Ishikawa (cell line): ENCODE measurements at regions not wholly inside any gene's neighbourhood (a gene's known extent, or its start where the extent isn't known, plus 50 kb on each side); places are given as distances from the start of the nearest gene placed in this dataset.

Experiments used
- CEBPB ChIP-seq: IDR thresholded peaks from 2 replicates; pipeline ENCODE4 v1.6.1; 2012
- CREB1 ChIP-seq: IDR thresholded peaks from 2 replicates; pipeline ENCODE4 v1.6.1; 2012; ENCODE audit warnings: low read depth
- EGR1 ChIP-seq: IDR thresholded peaks from 2 replicates; pipeline ENCODE4 v1.6.1; 2012
- EP300 ChIP-seq: IDR thresholded peaks from 2 replicates; pipeline ENCODE4 v1.6.1; 2012; ENCODE audit warnings: borderline replicate concordance
- FOXM1 ChIP-seq: IDR thresholded peaks from 2 replicates; pipeline ENCODE4 v1.6.1; 2012; ENCODE audit warnings: low read depth, borderline replicate concordance
- NFIC ChIP-seq: IDR thresholded peaks from 2 replicates; pipeline ENCODE4 v1.6.1; 2012
- RAD21 ChIP-seq: IDR thresholded peaks from 2 replicates; pipeline ENCODE4 v1.6.1; 2012; ENCODE audit warnings: low read depth
- TAF1 ChIP-seq: IDR thresholded peaks from 2 replicates; pipeline ENCODE4 v1.6.1; 2012; ENCODE audit warnings: low read depth, mild to moderate bottlenecking
- TCF12 ChIP-seq: IDR thresholded peaks from 2 replicates; pipeline ENCODE4 v1.6.1; 2012; ENCODE audit warnings: low read depth
- TEAD4 ChIP-seq: IDR thresholded peaks from 2 replicates; pipeline ENCODE4 v1.6.1; 2012
- USF1 ChIP-seq: IDR thresholded peaks from 2 replicates; pipeline ENCODE4 v1.6.1; 2012
- YY1 ChIP-seq: IDR thresholded peaks from 2 replicates; pipeline ENCODE4 v1.6.1; 2012; ENCODE audit warnings: low read depth
- ZBTB7A ChIP-seq: IDR thresholded peaks from 2 replicates; pipeline ENCODE4 v1.6.1; 2012; ENCODE audit warnings: low read depth
- TF ChIP-seq, protein P1 (sequence below): IDR thresholded peaks from 2 replicates; pipeline ENCODE4 v1.6.1; 2012; ENCODE audit warnings: low read depth, mild to moderate bottlenecking
- TF ChIP-seq, protein P2 (sequence below): IDR thresholded peaks from 2 replicates; pipeline ENCODE4 v1.6.1; 2012

DNA sequence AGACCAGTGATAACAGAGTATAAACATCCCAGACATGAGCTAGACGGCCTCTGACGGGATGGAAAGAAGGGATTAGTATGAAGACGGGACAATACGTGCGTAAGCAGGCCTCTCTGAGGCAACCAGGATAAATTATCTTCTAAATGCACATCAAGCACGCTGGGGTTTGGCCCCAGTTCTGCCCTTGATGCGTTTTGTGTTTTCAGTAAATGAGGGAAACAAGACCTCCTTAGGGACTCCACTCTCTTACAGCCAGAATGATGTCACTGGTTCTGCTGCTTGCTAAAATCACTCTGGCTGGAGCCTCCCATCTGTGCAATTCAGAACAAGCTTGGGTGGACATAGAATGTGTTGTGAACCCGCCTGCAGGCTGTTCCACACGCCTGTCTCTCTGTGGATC, 156.0 kb upstream of the MCTP2 start:
- TF ChIP-seq TEAD4 (no peak), USF1 (no peak), NFIC (no peak), YY1 (no peak), TCF12 (no peak), EP300 (no peak), RAD21 (no peak), CEBPB (no peak), TAF1 (no peak), ZBTB7A (no peak)
- TF ChIP-seq, protein P1, sequence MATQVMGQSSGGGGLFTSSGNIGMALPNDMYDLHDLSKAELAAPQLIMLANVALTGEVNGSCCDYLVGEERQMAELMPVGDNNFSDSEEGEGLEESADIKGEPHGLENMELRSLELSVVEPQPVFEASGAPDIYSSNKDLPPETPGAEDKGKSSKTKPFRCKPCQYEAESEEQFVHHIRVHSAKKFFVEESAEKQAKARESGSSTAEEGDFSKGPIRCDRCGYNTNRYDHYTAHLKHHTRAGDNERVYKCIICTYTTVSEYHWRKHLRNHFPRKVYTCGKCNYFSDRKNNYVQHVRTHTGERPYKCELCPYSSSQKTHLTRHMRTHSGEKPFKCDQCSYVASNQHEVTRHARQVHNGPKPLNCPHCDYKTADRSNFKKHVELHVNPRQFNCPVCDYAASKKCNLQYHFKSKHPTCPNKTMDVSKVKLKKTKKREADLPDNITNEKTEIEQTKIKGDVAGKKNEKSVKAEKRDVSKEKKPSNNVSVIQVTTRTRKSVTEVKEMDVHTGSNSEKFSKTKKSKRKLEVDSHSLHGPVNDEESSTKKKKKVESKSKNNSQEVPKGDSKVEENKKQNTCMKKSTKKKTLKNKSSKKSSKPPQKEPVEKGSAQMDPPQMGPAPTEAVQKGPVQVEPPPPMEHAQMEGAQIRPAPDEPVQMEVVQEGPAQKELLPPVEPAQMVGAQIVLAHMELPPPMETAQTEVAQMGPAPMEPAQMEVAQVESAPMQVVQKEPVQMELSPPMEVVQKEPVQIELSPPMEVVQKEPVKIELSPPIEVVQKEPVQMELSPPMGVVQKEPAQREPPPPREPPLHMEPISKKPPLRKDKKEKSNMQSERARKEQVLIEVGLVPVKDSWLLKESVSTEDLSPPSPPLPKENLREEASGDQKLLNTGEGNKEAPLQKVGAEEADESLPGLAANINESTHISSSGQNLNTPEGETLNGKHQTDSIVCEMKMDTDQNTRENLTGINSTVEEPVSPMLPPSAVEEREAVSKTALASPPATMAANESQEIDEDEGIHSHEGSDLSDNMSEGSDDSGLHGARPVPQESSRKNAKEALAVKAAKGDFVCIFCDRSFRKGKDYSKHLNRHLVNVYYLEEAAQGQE = no peak
- TF ChIP-seq, protein P2, sequence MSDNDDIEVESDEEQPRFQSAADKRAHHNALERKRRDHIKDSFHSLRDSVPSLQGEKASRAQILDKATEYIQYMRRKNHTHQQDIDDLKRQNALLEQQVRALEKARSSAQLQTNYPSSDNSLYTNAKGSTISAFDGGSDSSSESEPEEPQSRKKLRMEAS = no peak

DNA sequence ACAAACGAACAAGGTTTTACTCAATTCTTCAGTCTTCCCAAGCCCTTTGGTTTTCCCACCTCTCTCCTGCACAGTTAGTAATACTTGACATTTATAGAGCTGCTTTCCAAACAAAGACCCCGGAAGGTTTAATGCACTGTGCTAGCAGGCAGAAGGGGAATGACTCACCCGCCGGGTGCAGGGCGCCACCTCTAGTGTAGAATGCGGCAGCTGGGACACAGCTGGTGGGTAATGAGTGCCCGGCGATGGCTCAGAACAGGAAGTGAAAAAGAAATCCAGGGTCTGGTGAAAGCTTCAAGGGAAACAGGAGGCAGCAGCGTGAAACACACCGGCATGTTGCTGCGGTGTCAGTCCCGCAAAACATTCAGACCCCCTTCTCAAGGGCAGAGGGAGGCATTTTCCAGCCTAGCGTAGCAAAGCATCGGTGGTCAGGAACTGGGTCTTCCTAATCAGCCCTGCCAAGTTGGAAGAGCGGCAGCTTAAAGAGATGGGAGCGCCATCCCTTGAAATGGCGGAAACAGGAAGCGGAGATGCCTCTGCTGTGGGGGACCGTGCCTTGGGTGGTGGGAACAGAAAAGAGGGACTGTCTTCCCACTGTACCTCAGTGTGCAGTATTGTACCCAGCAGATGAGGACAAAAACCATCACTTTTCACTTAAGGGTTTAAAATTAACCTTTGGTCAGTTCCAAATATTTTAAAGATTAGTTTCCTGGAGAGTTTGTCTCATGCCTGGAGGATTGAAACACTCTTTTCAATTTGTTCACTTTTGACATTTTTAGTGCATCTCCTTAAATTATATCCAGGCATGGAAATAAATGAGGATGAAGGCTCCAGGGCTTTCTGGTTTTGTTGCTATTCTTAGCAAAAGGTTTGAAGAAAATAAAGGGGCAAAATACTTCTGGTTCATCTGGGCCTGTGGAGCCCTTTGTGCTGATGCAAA, 160.7 kb upstream of the MCTP2 start:
- TF ChIP-seq, protein P2 = no peak
- TF ChIP-seq USF1 = no peak
- TF ChIP-seq ZBTB7A = no peak
- no peak for TF ChIP-seq TCF12
- TF ChIP-seq EGR1 = no peak
- no peak for TF ChIP-seq CREB1
- no peak for TF ChIP-seq RAD21
- TF ChIP-seq NFIC = no peak
- no peak for TF ChIP-seq TEAD4
- TF ChIP-seq FOXM1 = no peak
- no peak for TF ChIP-seq EP300
- TF ChIP-seq, protein P1 = no peak
- TF ChIP-seq TAF1 = no peak

GRCh38 chr15:94069844-94070243, 161.5 kb upstream of the MCTP2 start:
- no peak for TF ChIP-seq TCF12
- no peak for TF ChIP-seq TEAD4
- no peak for TF ChIP-seq RAD21
- TF ChIP-seq CEBPB = no peak
- TF ChIP-seq NFIC = no peak
- TF ChIP-seq, protein P2 = no peak
- no peak for TF ChIP-seq ZBTB7A
- no peak for TF ChIP-seq EP300
- TF ChIP-seq USF1 = no peak
- no peak for TF ChIP-seq CREB1
- no peak for TF ChIP-seq YY1
- TF ChIP-seq, protein P1 = no peak
- no peak for TF ChIP-seq FOXM1
- TF ChIP-seq TAF1 = no peak

DNA sequence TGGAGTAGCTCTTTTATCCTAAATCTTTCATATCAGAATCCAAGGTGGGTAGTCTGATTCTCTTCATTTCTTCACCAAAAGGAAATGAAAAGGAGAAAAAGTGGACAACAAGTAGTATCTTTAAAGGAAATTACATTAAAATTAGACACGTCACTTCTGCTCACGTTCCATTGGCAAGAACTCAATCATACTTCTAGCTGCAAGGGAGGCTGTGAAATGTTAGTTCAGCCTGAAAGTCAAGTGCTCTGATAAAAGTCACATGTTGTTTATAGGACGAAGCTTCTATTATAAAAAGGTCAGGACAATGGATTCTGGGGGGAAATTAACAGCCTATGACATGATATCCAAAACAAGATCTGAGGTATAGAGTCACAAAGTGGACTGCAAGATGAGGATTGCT, 164.6 kb upstream of the MCTP2 start:
- TF ChIP-seq NFIC (no peak), FOXM1 (no peak), RAD21 (no peak), TEAD4 (no peak), CEBPB (no peak), EGR1 (no peak), CREB1 (no peak), TAF1 (no peak), USF1 (no peak), YY1 (no peak), ZBTB7A (no peak), TCF12 (no peak), EP300 (no peak)
- TF ChIP-seq, protein P2 = no peak
- TF ChIP-seq, protein P1 = no peak
